Osteoblast (primary cell): ENCODE measurements at regions not wholly inside any gene's neighbourhood (a gene's known extent, or its start where the extent isn't known, plus 50 kb on each side); places are given as distances from the start of the nearest gene placed in this dataset.

Experiments
- DNase-seq: peaks from one replicate; pipeline ENCODE4 v3.0.0; 2011; ENCODE audit warnings: low spot score, mixed read lengths; ENCODE audit not compliant: insufficient read length; ENCODE audit errors: missing footprints
- H2AFZ ChIP-seq: 2 replicates; pipeline ENCODE4 v1.6.0; 2011; ENCODE audit warnings: mild to moderate bottlenecking, low read length
- H3K27ac ChIP-seq: 2 replicates; pipeline ENCODE4 v1.5.1; 2011; ENCODE audit warnings: mild to moderate bottlenecking, low read depth, low read length, moderate library complexity
- H3K27me3 ChIP-seq: 2 replicates; pipeline ENCODE4 v1.6.0; 2012; ENCODE audit warnings: mild to moderate bottlenecking, control low read depth, inconsistent platforms, low read length, moderate library complexity; ENCODE audit not compliant: insufficient read depth
- H3K36me3 ChIP-seq: 2 replicates; pipeline ENCODE4 v1.5.1; 2011; ENCODE audit warnings: mild to moderate bottlenecking, low read length, control low read depth, moderate library complexity; ENCODE audit not compliant: insufficient read depth
- H3K4me1 ChIP-seq: 2 replicates; pipeline ENCODE4 v1.5.1; 2011; ENCODE audit warnings: mild to moderate bottlenecking, low read length, control low read depth, moderate library complexity; ENCODE audit not compliant: insufficient read depth
- H3K4me2 ChIP-seq: 2 replicates; pipeline ENCODE4 v1.6.0; 2011; ENCODE audit warnings: mild to moderate bottlenecking, low read length; ENCODE audit not compliant: insufficient read depth
- H3K4me3 ChIP-seq: fragments of 200-600 bp; sonication (generic); 3 replicates; pipeline ENCODE4 v1.5.1; 2012; ENCODE audit warnings: mild to moderate bottlenecking, low read length, inconsistent platforms; ENCODE audit not compliant: insufficient read depth
- H3K79me2 ChIP-seq: 2 replicates; pipeline ENCODE4 v1.6.0; 2012; ENCODE audit warnings: mild to moderate bottlenecking, low read length, control low read depth, inconsistent platforms; ENCODE audit not compliant: insufficient read depth
- H3K9me3 ChIP-seq: 2 replicates; pipeline ENCODE4 v1.5.1; 2011; ENCODE audit warnings: low read depth, low read length, control low read depth
- H4K20me1 ChIP-seq: 2 replicates; pipeline ENCODE4 v1.6.0; 2012; ENCODE audit warnings: mild to moderate bottlenecking, low read length, control low read depth; ENCODE audit not compliant: insufficient read depth
- TF ChIP-seq, protein P1 (sequence below): IDR thresholded peaks from 2 replicates; pipeline ENCODE4 v1.5.1; 2011; ENCODE audit warnings: mild to moderate bottlenecking, low read depth, low read length, moderate library complexity; ENCODE audit errors: extremely low read depth

DNA sequence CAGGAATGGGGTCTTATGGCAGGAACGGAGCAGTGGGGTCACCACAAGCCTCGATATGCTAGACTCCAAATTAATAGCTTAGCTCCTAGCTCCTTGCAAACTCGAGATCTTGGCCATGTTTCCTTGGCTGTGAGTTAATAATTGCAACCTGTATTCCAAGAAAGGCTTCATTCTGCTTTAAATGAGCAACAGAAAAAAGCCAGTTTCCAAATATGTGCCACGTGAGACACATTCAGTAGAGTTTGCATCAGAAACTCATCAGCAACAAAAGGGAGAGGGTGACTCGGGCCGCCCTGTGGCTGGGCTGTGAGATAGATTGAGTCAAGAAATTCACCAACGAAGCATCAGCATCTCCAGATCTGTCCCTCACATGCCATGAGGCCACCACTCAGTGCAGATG, 112.0 kb downstream of the NPTX2 start:
- no peaks in the 10 kb centered on the region for H4K20me1 ChIP-seq
- peaks cover 2% of the 10 kb centered on the region for H3K9me3 ChIP-seq
- H3K36me3 ChIP-seq: no peaks in the 10 kb centered on the region
- H3K4me1 ChIP-seq: no peaks in the 10 kb centered on the region
- H2AFZ ChIP-seq: no peak overlapping the region
- no peak for DNase-seq
- TF ChIP-seq, protein P1, sequence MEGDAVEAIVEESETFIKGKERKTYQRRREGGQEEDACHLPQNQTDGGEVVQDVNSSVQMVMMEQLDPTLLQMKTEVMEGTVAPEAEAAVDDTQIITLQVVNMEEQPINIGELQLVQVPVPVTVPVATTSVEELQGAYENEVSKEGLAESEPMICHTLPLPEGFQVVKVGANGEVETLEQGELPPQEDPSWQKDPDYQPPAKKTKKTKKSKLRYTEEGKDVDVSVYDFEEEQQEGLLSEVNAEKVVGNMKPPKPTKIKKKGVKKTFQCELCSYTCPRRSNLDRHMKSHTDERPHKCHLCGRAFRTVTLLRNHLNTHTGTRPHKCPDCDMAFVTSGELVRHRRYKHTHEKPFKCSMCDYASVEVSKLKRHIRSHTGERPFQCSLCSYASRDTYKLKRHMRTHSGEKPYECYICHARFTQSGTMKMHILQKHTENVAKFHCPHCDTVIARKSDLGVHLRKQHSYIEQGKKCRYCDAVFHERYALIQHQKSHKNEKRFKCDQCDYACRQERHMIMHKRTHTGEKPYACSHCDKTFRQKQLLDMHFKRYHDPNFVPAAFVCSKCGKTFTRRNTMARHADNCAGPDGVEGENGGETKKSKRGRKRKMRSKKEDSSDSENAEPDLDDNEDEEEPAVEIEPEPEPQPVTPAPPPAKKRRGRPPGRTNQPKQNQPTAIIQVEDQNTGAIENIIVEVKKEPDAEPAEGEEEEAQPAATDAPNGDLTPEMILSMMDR: no peak
- no peaks in the 10 kb centered on the region for H3K79me2 ChIP-seq
- no peak overlapping the region for H3K4me2 ChIP-seq
- no peak overlapping the region for H3K4me3 ChIP-seq
- H3K27ac ChIP-seq: no peak overlapping the region
- H3K27me3 ChIP-seq: no peaks in the 10 kb centered on the region

DNA sequence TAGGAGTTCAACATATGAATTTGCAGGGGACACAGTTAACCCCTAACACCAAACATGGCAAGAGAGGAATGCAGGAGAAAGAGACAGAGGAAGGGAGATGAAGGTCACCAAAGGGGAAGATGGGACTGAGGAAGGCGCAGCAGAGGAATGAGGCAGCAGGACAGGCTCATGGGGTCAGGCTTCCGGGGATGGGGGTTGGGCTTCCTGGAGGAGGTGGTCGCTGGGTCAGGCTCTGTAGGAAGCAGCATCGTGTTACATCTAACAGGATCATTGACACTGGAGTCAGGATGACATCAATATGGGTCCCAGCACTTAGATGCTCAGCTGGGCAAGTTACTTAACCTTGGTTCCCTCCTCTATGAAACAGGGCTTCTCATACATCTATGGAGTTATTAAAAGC, 113.2 kb downstream of the NPTX2 start:
- Histone ChIP-seq H3K4me3 (no peak overlapping the region), H3K36me3 (no peaks in the 10 kb centered on the region), H3K27ac (no peak overlapping the region), H3K9me3 (peaks cover 2% of the 10 kb centered on the region), H2AFZ (no peak overlapping the region), H3K4me2 (no peak overlapping the region), H4K20me1 (no peaks in the 10 kb centered on the region), H3K4me1 (no peaks in the 10 kb centered on the region), H3K27me3 (no peaks in the 10 kb centered on the region), H3K79me2 (no peaks in the 10 kb centered on the region)
- DNase-seq: no peak
- TF ChIP-seq, protein P1: no peak

DNA sequence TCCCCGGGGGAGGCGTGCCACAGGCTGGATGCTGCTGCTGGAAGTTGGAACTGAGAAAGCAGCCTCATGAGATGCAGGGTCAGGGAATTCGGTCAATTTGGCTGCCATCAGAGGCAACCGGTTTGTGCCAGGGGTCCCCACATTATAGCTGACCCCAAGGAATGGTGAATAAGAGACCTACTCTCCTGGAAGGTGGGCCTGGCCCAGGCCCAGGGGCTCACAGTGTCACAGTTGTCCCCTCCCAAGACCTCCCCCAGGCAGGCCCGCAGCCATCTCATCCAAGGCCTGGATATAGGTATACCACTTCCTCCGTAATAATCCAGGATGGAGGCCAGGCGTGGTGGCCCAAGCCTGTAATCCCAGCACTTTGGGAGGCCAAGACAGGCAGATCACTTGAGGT, 114.6 kb downstream of the NPTX2 start:
- no peak overlapping the region for H2AFZ ChIP-seq
- TF ChIP-seq, protein P1: no peak
- H3K4me1 ChIP-seq: no peaks in the 10 kb centered on the region
- H3K9me3 ChIP-seq: peaks cover 2% of the 10 kb centered on the region
- H3K27me3 ChIP-seq: no peaks in the 10 kb centered on the region
- H4K20me1 ChIP-seq: no peaks in the 10 kb centered on the region
- H3K36me3 ChIP-seq: no peaks in the 10 kb centered on the region
- H3K4me2 ChIP-seq: no peak overlapping the region
- DNase-seq: no peak
- H3K27ac ChIP-seq: no peak overlapping the region
- H3K79me2 ChIP-seq: no peaks in the 10 kb centered on the region
- no peak overlapping the region for H3K4me3 ChIP-seq

DNA sequence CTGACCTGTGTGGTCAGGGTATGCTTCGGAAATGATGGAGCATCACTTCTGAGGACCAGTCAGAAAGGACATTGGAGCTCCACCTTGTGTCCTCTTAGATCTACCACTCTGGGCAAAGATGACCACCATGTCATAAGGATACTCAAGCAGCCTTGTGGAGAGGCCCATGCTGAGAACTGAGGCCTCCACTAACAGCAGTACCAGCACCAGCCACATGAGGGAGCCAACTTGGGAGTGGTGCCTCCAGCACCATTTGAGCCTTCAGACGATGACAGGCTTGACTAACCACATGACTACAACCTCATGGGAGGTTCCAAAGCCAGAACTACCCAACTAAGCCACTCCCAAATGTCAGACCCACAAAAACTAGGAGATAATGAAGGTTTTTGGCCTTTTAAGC, 116.0 kb downstream of the NPTX2 start:
- Histone ChIP-seq H3K36me3 (no peaks in the 10 kb centered on the region), H3K27ac (no peak overlapping the region), H3K4me1 (no peaks in the 10 kb centered on the region), H3K27me3 (no peaks in the 10 kb centered on the region), H2AFZ (no peak overlapping the region), H4K20me1 (no peaks in the 10 kb centered on the region), H3K9me3 (peaks cover 2% of the 10 kb centered on the region), H3K79me2 (no peaks in the 10 kb centered on the region), H3K4me3 (no peak overlapping the region), H3K4me2 (no peak overlapping the region)
- DNase-seq: no peak
- TF ChIP-seq, protein P1: peak; percentile 53
